Spleen (tissue), 7 donors: ENCODE measurements at regions not wholly inside any gene's neighbourhood (a gene's known extent, or its start where the extent isn't known, plus 50 kb on each side); places are given as distances from the start of the nearest gene placed in this dataset.

Source experiments
- CTCF ChIP-seq, 11 experiments: fragments of 200-600 bp in 7 of 11; fragments of 450-650 bp in 4 of 11; sonication (generic) in 4 of 11; IDR thresholded peaks in 8 of 11; conservative IDR thresholded peaks in 3 of 11; 1 replicate in 7 of 11; 2 replicates in 4 of 11; pipeline versions ENCODE4 v1.4.0 to v1.8.0; 2016 to 2021; ENCODE audit warnings: antibody characterized with exemption in 11 of 11, inconsistent platforms in 4 of 11, mild to moderate bottlenecking in 1 of 11
- POLR2A ChIP-seq, 3 donors: fragments of 450-650 bp; IDR thresholded peaks; one replicate each; pipeline ENCODE4 v1.5.1; 2017; ENCODE audit warnings: antibody characterized with exemption in 3 of 3, mild to moderate bottlenecking in 1 of 3
- POLR2AphosphoS5 ChIP-seq, 3 donors: sonication (generic); formaldehyde crosslinking; IDR thresholded peaks; one replicate each; pipeline ENCODE4 v1.5.1; 2017; ENCODE audit warnings: antibody characterized with exemption in 3 of 3
- donor health status: DM: no; HTN: no; CAD: no; lungs with moderate emphysema.
- donor health status: DM: no; HTN: no; CAD: no.
- donor health status: DM: no; HTN: no; CAD: no.

GRCh38 chr9:99693888-99694287 is 127.8 kb upstream of the NR4A3 start:
- TF ChIP-seq POLR2A (IDR thresholded peaks at IDR 0.05), result no peak
- TF ChIP-seq CTCF (IDR thresholded peaks at IDR 0.05 in 8 of 11, conservative IDR thresholded peaks at IDR 0.05 in 3 of 11), result no peak
- no peak for TF ChIP-seq POLR2AphosphoS5 (IDR thresholded peaks at IDR 0.05)
